ENCODE measurements at regions not wholly inside any gene's neighbourhood (a gene's known extent, or its start where the extent isn't known, plus 50 kb on each side); places are given as distances from the start of the nearest gene placed in this dataset.

DNA sequence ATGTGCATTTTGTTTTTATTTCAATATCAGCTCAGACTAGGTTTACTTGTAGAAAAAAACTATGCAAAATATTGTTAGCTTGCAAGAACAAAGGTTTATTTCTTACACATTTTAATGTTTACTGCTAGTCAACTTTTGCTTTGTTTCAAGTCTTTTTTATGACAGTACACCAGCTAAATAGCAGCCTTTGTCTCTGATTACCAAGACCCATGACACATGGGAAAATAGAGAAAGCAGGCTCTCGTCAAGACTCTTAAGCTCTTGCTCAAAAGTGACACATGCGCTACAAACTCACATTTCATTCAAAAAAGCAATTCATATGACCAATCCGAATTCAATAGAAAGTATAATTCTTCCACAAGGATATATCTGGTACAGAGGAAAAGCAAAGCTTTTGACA, 642.3 kb upstream of the SLITRK1 start:
- TF ChIP-seq TCF7L2 (IDR thresholded peaks at IDR 0.05; ENCODE audit: borderline replicate concordance, extremely low read depth, insufficient read depth, insufficient read length): no peak
- no peak for TF ChIP-seq POLR2A (IDR thresholded peaks at IDR 0.05; ENCODE audit: borderline replicate concordance, extremely low read depth, insufficient read depth, insufficient read length)
- no peak for TF ChIP-seq SIN3A (IDR thresholded peaks at IDR 0.05; ENCODE audit: low read depth)
- no peak for TF ChIP-seq POLR2AphosphoS5 (IDR thresholded peaks at IDR 0.05; ENCODE audit: low read depth, low read length)
- TF ChIP-seq, protein P1, sequence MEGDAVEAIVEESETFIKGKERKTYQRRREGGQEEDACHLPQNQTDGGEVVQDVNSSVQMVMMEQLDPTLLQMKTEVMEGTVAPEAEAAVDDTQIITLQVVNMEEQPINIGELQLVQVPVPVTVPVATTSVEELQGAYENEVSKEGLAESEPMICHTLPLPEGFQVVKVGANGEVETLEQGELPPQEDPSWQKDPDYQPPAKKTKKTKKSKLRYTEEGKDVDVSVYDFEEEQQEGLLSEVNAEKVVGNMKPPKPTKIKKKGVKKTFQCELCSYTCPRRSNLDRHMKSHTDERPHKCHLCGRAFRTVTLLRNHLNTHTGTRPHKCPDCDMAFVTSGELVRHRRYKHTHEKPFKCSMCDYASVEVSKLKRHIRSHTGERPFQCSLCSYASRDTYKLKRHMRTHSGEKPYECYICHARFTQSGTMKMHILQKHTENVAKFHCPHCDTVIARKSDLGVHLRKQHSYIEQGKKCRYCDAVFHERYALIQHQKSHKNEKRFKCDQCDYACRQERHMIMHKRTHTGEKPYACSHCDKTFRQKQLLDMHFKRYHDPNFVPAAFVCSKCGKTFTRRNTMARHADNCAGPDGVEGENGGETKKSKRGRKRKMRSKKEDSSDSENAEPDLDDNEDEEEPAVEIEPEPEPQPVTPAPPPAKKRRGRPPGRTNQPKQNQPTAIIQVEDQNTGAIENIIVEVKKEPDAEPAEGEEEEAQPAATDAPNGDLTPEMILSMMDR (IDR thresholded peaks at IDR 0.05 in 2 of 3, conservative IDR thresholded peaks at IDR 0.05 in 1 of 3; ENCODE audit: borderline replicate concordance in 1 of 3, insufficient read depth in 1 of 3, low read depth in 2 of 3, low read length in 2 of 3): no peak

Data from HCT116 (cell line).